Pancreas (tissue), 10 donors: ENCODE measurements at regions not wholly inside any gene's neighbourhood (a gene's known extent, or its start where the extent isn't known, plus 50 kb on each side); places are given as distances from the start of the nearest gene placed in this dataset.
A peak's percentile ranks its signal among the peaks of the same experiment; 100 is the strongest.
"Not testable (repeated sequence)": the region's sequence is repeated elsewhere in the genome, so short reads cannot be mapped to it uniquely, and the experiment has no call there.

Experiments
- ATAC-seq, 4 donors: fragments of 200-7000 bp; cut with Tn5 transposase; one replicate each; pipeline versions ENCODE4 v1.8.0 to v1.9.1; 2020; ENCODE audit warnings: mild to moderate bottlenecking in 4 of 4, moderate library complexity in 4 of 4
- DNase-seq, 6 donors: peaks; one replicate each; pipeline ENCODE4 v3.0.0-alpha.2; 2020
- FAIRE-seq: peaks from 2 replicates; lab custom pipeline; 2012; peaks lifted over from hg19 to GRCh38; lab: Jason Lieb, UNC
- H3K27ac ChIP-seq, 4 donors: fragments of 200-600 bp; sonication (generic); 1 replicate in 3 of 4; 2 replicates in 1 of 4; pipeline versions ENCODE4 v1.5.0 to v1.8.0; 2020
- H3K27me3 ChIP-seq, 4 donors: fragments of 200-600 bp; one replicate each; pipeline ENCODE4 v1.8.0; 2021
- H3K36me3 ChIP-seq, 3 donors: fragments of 200-600 bp; sonication (generic) in 1 of 3; one replicate each; pipeline versions ENCODE4 v1.5.0 to v1.8.0; 2020 to 2021
- H3K4me1 ChIP-seq, 3 donors: fragments of 200-600 bp; one replicate each; pipeline ENCODE4 v1.8.0; 2021
- H3K4me3 ChIP-seq, 4 donors: fragments of 200-600 bp; sonication (generic) in 2 of 4; one replicate each; pipeline versions ENCODE4 v1.5.0 to v1.8.0; 2020 to 2021
- H3K9me3 ChIP-seq, 4 donors: fragments of 200-600 bp; one replicate each; pipeline ENCODE4 v1.8.0; 2021
- WGBS, 2 donors: extraction: QIAGEN DNeasy Blood & Tissue Kit; methylation state at CpG; one replicate each; pipeline ENCODE4 v1.1.7; 2013; 5-methylcytosine and 5-hydroxymethylcytosine counted together
- intact Hi-C, 3 donors: fragments of 100-400 bp; cut with DNase I; formaldehyde crosslinking; loops; one replicate each; pipeline versions ENCODE4 v1.11.1 to v1.14.2; 2022
- TF ChIP-seq, protein P1 (sequence below), 4 donors: fragments of 200-600 bp; sonication (generic) in 3 of 4; IDR thresholded peaks; one replicate each; pipeline versions ENCODE4 v1.5.0 to v1.8.0; 2021; ENCODE audit warnings: antibody characterized with exemption in 4 of 4
- donor health status: healthy with polysubstance abuse.
- donor health status: DM: no; HTN: no; CAD: no; lungs with moderate emphysema.
- donor health status: DM: no; HTN: no; CAD: no.
- donor health status: control.
- donor health status: control.
- donor health status: Bipolar disorder and iron deficiency.
- donor health status: DM: yes; HTN: yes; CAD: no.
- donor health status: DM: no; HTN: no; CAD: no.
- donor health status: DM: no; HTN: no; CAD: no.
- donor health status: DM: yes; HTN: yes; CAD: no.

DNA sequence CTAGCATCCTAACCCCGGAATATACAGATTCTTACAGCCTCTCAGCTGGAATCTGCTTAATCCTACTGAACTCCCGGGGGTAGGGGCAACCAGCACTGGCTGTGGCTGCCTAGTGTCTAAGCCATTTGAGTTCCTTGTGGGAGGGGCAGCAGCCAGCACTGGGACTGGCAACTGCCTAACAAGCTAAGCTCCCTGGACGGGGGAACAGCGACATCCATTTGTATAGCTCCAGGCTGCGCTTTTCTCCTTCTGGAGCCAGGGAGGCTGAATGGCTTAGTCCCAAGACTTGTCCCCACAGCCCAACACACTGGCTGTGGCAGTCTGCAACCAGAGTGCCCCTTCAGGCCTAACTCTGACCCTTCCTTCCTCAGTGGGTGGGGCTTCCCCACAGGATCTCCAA, 787.2 kb downstream of the METTL4 start:
- no peaks in the 10 kb centered on the region for H3K9me3 ChIP-seq
- intact Hi-C loops: no loop called here
- no peak for FAIRE-seq

DNA sequence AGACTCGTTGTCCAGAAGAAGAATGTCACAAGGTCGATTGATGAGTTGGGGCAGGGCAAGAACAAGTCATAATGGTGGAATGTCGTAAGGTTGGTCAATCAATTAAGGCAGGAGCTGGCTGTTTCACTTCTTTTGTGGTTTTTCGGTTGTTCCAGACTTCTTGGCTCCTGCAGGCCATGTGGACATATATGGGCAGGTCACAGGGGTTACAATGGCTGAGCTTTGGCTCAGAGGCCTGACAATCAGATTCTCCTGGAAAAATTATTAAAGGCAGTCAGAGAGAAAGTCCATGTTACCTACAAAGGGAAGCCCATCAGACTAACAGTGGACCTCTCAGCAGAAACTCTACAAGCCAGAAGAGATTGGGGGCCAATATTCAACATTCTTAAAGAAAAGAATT, 785.3 kb downstream of the METTL4 start:
- H3K4me1 ChIP-seq, H3K27me3 ChIP-seq, H3K27ac ChIP-seq, intact Hi-C loops, FAIRE-seq, H3K9me3 ChIP-seq, H3K4me3 ChIP-seq, DNase-seq, ATAC-seq, H3K36me3 ChIP-seq: not testable (repeated sequence)
- 36 to 44% methylated on average over 4 of the region's 4 CpGs for WGBS, 2 donors

More for the DNA sequence above, 787.2 kb downstream of the METTL4 start:
- Histone ChIP-seq H3K4me3 (no peak overlapping the region), H3K4me1 (no peaks in the 10 kb centered on the region), H3K36me3 (no peaks in the 10 kb centered on the region), H3K27me3 (no peaks in the 10 kb centered on the region), H3K27ac (no peak overlapping the region)
- DNase-seq: peak in 1 of 6 donors; percentile 28
- WGBS, 2 donors: 56 to 72% methylated on average over 5 of the region's 5 CpGs
- ATAC-seq: no peak
- TF ChIP-seq, protein P1, sequence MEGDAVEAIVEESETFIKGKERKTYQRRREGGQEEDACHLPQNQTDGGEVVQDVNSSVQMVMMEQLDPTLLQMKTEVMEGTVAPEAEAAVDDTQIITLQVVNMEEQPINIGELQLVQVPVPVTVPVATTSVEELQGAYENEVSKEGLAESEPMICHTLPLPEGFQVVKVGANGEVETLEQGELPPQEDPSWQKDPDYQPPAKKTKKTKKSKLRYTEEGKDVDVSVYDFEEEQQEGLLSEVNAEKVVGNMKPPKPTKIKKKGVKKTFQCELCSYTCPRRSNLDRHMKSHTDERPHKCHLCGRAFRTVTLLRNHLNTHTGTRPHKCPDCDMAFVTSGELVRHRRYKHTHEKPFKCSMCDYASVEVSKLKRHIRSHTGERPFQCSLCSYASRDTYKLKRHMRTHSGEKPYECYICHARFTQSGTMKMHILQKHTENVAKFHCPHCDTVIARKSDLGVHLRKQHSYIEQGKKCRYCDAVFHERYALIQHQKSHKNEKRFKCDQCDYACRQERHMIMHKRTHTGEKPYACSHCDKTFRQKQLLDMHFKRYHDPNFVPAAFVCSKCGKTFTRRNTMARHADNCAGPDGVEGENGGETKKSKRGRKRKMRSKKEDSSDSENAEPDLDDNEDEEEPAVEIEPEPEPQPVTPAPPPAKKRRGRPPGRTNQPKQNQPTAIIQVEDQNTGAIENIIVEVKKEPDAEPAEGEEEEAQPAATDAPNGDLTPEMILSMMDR (IDR thresholded peaks at IDR 0.05): no peak

DNA sequence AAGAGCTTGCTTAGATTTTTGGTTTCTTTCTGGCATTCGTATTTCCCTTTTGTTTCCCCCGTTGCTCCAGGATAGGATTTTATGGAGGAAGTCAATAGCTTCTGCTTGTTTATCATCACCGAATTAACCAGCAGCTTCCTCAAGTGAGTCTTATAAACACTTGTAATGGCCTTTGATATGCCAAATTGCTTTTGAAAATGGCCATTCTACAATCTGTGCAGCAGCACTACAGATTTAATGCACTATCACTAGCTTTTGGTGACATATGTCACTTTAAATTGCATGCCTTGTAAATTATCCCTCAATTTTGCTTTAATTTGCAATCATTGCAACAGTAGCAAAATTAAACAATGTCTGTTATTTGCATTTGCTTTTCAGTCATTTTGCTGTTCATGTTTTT, 774.7 kb downstream of the METTL4 start:
- FAIRE-seq (no peak), ATAC-seq (no peak), DNase-seq (no peak)
- Histone ChIP-seq H3K27ac (no peak overlapping the region), H3K4me1 (no peaks in the 10 kb centered on the region), H3K9me3 (no peaks in the 10 kb centered on the region), H3K4me3 (no peak overlapping the region), H3K36me3 (no peaks in the 10 kb centered on the region), H3K27me3 (no peaks in the 10 kb centered on the region)
- intact Hi-C loops: no loop called here
- TF ChIP-seq, protein P1 (IDR thresholded peaks at IDR 0.05): no peak
- WGBS, 2 donors: 64 to 76% methylated on average over 3 of the region's 3 CpGs

DNA sequence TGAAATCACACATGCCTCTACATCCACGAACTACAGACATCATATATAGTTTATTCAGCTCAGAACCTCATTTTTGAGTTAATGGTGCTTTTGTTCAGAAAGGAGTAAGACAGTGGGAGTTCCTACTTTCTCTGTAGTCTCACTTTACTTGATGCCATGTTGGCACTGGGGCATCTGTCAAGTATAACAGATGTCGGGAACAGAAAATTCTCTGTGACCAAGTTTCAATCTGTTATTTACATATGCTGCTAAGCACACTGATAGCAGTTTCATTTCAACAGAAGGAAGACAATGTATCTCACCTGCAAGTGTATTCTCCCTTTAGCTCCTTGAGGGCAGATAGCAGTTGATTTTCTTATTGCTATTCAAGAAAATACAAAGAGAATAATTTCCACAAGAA, 774.1 kb downstream of the METTL4 start:
- FAIRE-seq: no peak
- 21 to 27% methylated on average over 2 of the region's 2 CpGs for WGBS, 2 donors
- intact Hi-C loops: no loop called here
- H3K36me3 ChIP-seq: no peaks in the 10 kb centered on the region
- H3K27me3 ChIP-seq: no peaks in the 10 kb centered on the region
- no peak for ATAC-seq
- no peaks in the 10 kb centered on the region for H3K4me1 ChIP-seq
- no peaks in the 10 kb centered on the region for H3K9me3 ChIP-seq
- TF ChIP-seq, protein P1 (IDR thresholded peaks at IDR 0.05): no peak
- DNase-seq: no peak
- H3K4me3 ChIP-seq: no peak overlapping the region
- H3K27ac ChIP-seq: no peak overlapping the region

DNA sequence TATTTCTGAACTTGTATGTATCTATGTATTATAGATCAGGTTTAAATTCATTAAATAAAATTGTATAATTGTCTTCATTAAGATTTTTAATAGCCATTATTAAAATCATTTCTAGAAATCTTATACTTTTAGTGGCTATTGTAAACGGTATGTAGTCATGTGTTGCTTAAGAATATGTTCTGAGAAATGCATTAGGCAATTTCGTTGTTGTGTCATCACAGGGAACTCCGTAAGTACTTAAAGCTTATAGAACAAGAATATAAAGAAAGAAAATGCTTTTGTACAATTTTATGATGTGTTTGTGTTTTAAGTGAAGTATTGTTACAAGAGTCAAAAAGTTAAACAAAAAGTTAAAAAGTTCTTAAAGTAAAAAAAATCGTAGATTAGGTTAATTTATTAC, 765.8 kb downstream of the METTL4 start:
- ATAC-seq (no peak), FAIRE-seq (no peak), DNase-seq (no peak)
- WGBS, 2 donors: 62 to 68% methylated on average over 4 of the region's 4 CpGs
- Histone ChIP-seq H3K4me1 (no peaks in the 10 kb centered on the region), H3K9me3 (no peaks in the 10 kb centered on the region), H3K4me3 (no peak overlapping the region), H3K27me3 (no peaks in the 10 kb centered on the region), H3K27ac (no peak overlapping the region), H3K36me3 (no peaks in the 10 kb centered on the region)
- intact Hi-C loops: no loop called here
- TF ChIP-seq, protein P1 (IDR thresholded peaks at IDR 0.05): no peak
